Peyer's patch (tissue), 4 donors: ENCODE measurements at regions not wholly inside any gene's neighbourhood (a gene's known extent, or its start where the extent isn't known, plus 50 kb on each side); places are given as distances from the start of the nearest gene placed in this dataset.

Experiments
- POLR2A ChIP-seq, 2 donors: fragments of 450-650 bp; IDR thresholded peaks; one replicate each; pipeline ENCODE4 v1.5.1; 2017; ENCODE audit warnings: antibody characterized with exemption in 2 of 2, mild to moderate bottlenecking in 2 of 2, moderate library complexity in 2 of 2
- TF ChIP-seq, protein P1 (sequence below), 6 experiments: fragments of 450-650 bp in 4 of 6; fragments of 200-600 bp in 2 of 6; sonication (generic) in 1 of 6; IDR thresholded peaks; one replicate each; pipeline ENCODE4 v1.5.1; 2017 to 2019; ENCODE audit warnings: antibody characterized with exemption in 6 of 6, mild to moderate bottlenecking in 3 of 6, moderate library complexity in 1 of 6

- TF ChIP-seq, protein P1, sequence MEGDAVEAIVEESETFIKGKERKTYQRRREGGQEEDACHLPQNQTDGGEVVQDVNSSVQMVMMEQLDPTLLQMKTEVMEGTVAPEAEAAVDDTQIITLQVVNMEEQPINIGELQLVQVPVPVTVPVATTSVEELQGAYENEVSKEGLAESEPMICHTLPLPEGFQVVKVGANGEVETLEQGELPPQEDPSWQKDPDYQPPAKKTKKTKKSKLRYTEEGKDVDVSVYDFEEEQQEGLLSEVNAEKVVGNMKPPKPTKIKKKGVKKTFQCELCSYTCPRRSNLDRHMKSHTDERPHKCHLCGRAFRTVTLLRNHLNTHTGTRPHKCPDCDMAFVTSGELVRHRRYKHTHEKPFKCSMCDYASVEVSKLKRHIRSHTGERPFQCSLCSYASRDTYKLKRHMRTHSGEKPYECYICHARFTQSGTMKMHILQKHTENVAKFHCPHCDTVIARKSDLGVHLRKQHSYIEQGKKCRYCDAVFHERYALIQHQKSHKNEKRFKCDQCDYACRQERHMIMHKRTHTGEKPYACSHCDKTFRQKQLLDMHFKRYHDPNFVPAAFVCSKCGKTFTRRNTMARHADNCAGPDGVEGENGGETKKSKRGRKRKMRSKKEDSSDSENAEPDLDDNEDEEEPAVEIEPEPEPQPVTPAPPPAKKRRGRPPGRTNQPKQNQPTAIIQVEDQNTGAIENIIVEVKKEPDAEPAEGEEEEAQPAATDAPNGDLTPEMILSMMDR (IDR thresholded peaks at IDR 0.05), result no peak
- TF ChIP-seq POLR2A (IDR thresholded peaks at IDR 0.05), result no peak
Measured at GRCh38 chr5:145218019-145218418, 617.1 kb downstream of the PRELID2 start.
